ENCODE measurements at regions not wholly inside any gene's neighbourhood (a gene's known extent, or its start where the extent isn't known, plus 50 kb on each side); places are given as distances from the start of the nearest gene placed in this dataset.

GRCh38 chr16:79430191-79430678, 170.3 kb downstream of the MAF start:
- Histone ChIP-seq H2BK15ac (ENCODE audit: low read depth, low read length) (no peak overlapping the region), H2AK9ac (replicated peaks; ENCODE audit: low read depth, low read length, poor library complexity) (no peak overlapping the region), H3K4me2 (ENCODE audit: low read depth, low read length) (no peak overlapping the region), H3K4me3 (ENCODE audit: insufficient read depth, low read depth, low read length) (no peak overlapping the region), H3K9me1 (ENCODE audit: insufficient read depth, low read length) (no peaks in the 10 kb centered on the region), H3K56ac (ENCODE audit: extremely low read depth, insufficient read depth, low read length) (no peak overlapping the region), H2BK20ac (ENCODE audit: low read depth, low read length) (no peak overlapping the region), H3K4me1 (ENCODE audit: control insufficient read depth, insufficient read depth, low read length) (no peaks in the 10 kb centered on the region), H3K23ac (ENCODE audit: low read depth, low read length) (no peak overlapping the region), H3K9me3 (ENCODE audit: control insufficient read depth, insufficient read depth, low read length) (peaks cover 26% of the 10 kb centered on the region), H2BK120ac (ENCODE audit: low read depth, low read length) (no peak overlapping the region), H3K27me3 (ENCODE audit: control insufficient read depth, insufficient read depth, low read length) (no peaks in the 10 kb centered on the region), H4K5ac (ENCODE audit: low read depth, low read length) (no peak overlapping the region), H2AK5ac (ENCODE audit: low read depth, low read length) (no peak overlapping the region), H3K4ac (ENCODE audit: low read depth, low read length) (no peak overlapping the region), H2BK5ac (ENCODE audit: low read depth, low read length, poor library complexity, severe bottlenecking) (no peak overlapping the region), H3K18ac (ENCODE audit: low read depth, low read length) (no peak overlapping the region), H4K91ac (ENCODE audit: insufficient read depth, low read depth, low read length) (no peak overlapping the region), H4K8ac (ENCODE audit: low read depth in 2 of 2, low read length in 2 of 2) (no peak overlapping the region), H4K20me1 (ENCODE audit: insufficient read depth, low read length) (no peaks in the 10 kb centered on the region), H3K14ac (replicated peaks; ENCODE audit: low read depth, low read length) (no peak overlapping the region), H2AFZ (replicated peaks; ENCODE audit: low read length, poor library complexity) (no peak overlapping the region), H3K27ac (ENCODE audit: insufficient read depth, low read length) (no peak overlapping the region), H3K79me1 (ENCODE audit: low read depth in 1 of 2, low read length in 2 of 2) (no peaks in the 10 kb centered on the region; a peak in 1 of 4 replicates), H3K9ac (ENCODE audit: low read depth, low read length) (no peak overlapping the region), H3K36me3 (ENCODE audit: control insufficient read depth, insufficient read depth, low read length) (no peaks in the 10 kb centered on the region)
- no TSS peak for BruUV-seq (replicated peaks)
- in situ Hi-C loops (cut with MboI; ENCODE audit: low sequenced_read_pairs) (no loop called here), dilution Hi-C loops (cut with HindIII; ENCODE audit: low sequenced_read_pairs, unreplicated experiment) (no loop called here), intact Hi-C loops (cut with micrococcal nuclease) (no loop called here)
- WGBS, 2 experiments (ENCODE audit: extremely low coverage in 2 of 2, insufficient read length in 1 of 2), result 21% methylated on average over 7 of the region's 12 CpGs; no CpG with 5 or more reads in 1 of the 2 experiments
- POLR2A ChIA-PET (ENCODE audit: unreplicated experiment), result no interaction called here
- CTCF ChIA-PET, result no interaction called here
- TF ChIP-seq FOS (IDR thresholded peaks at IDR 0.05; ENCODE audit: low read depth, low read length), result no peak
- no peak for TF ChIP-seq RFX5 (IDR thresholded peaks at IDR 0.05; ENCODE audit: low read depth, low read length)
- no peak for TF ChIP-seq POLR2A (IDR thresholded peaks at IDR 0.05; ENCODE audit: low read depth, low read length)
- TF ChIP-seq, protein P1, sequence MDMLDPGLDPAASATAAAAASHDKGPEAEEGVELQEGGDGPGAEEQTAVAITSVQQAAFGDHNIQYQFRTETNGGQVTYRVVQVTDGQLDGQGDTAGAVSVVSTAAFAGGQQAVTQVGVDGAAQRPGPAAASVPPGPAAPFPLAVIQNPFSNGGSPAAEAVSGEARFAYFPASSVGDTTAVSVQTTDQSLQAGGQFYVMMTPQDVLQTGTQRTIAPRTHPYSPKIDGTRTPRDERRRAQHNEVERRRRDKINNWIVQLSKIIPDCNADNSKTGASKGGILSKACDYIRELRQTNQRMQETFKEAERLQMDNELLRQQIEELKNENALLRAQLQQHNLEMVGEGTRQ (IDR thresholded peaks at IDR 0.05; ENCODE audit: low read depth, low read length), result no peak
- no peak for TF ChIP-seq MAZ (IDR thresholded peaks at IDR 0.05; ENCODE audit: borderline replicate concordance, low read depth, low read length)
- no peak for TF ChIP-seq MAFK (IDR thresholded peaks at IDR 0.05; ENCODE audit: low read depth, low read length)
- TF ChIP-seq BHLHE40 (IDR thresholded peaks at IDR 0.05; ENCODE audit: low read depth, low read length), result no peak
- no peak for TF ChIP-seq MXI1 (IDR thresholded peaks at IDR 0.05; ENCODE audit: borderline replicate concordance, low read depth, low read length)
- TF ChIP-seq CTCF (conservative IDR thresholded peaks at IDR 0.05; ENCODE audit: low read depth, low read length), result no peak
- TF ChIP-seq RCOR1 (IDR thresholded peaks at IDR 0.05; ENCODE audit: insufficient replicate concordance, low read length), result no peak
- TF ChIP-seq NFE2L2 (IDR thresholded peaks at IDR 0.05; ENCODE audit: low read depth, low read length), result no peak
- TF ChIP-seq RAD21 (IDR thresholded peaks at IDR 0.05; ENCODE audit: low read length), result no peak
- TF ChIP-seq CEBPB (IDR thresholded peaks at IDR 0.05; ENCODE audit: low read depth, low read length), result no peak
- TF ChIP-seq CHD1 (IDR thresholded peaks at IDR 0.05; ENCODE audit: low read depth, low read length), result no peak
- TF ChIP-seq SMC3 (IDR thresholded peaks at IDR 0.05; ENCODE audit: low read depth, low read length), result no peak
- TF ChIP-seq, protein P2, sequence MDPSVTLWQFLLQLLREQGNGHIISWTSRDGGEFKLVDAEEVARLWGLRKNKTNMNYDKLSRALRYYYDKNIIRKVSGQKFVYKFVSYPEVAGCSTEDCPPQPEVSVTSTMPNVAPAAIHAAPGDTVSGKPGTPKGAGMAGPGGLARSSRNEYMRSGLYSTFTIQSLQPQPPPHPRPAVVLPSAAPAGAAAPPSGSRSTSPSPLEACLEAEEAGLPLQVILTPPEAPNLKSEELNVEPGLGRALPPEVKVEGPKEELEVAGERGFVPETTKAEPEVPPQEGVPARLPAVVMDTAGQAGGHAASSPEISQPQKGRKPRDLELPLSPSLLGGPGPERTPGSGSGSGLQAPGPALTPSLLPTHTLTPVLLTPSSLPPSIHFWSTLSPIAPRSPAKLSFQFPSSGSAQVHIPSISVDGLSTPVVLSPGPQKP (IDR thresholded peaks at IDR 0.05; ENCODE audit: borderline replicate concordance, low read depth, low read length), result no peak
- DNase-seq (no peak), ATAC-seq (ENCODE audit: low read depth) (no peak)
